Gastrocnemius medialis (tissue), 4 donors: ENCODE measurements at regions not wholly inside any gene's neighbourhood (a gene's known extent, or its start where the extent isn't known, plus 50 kb on each side); places are given as distances from the start of the nearest gene placed in this dataset.

Experiments used
- ATAC-seq, 2 donors: fragments of 150-250 bp; one replicate each; pipeline ENCODE4 v1.9.1; 2016
- DNase-seq, 2 donors: peaks; one replicate each; pipeline ENCODE4 v3.0.0-alpha.2; 2019
- H3K27ac ChIP-seq, 4 donors: fragments of 200-600 bp; sonication (generic); 1 replicate in 1 of 4; 2 replicates in 3 of 4; pipeline ENCODE4 v1.5.1; 2016 to 2018; ENCODE audit warnings: mild to moderate bottlenecking in 2 of 4, moderate library complexity in 1 of 4
- H3K27me3 ChIP-seq, 3 donors: fragments of 200-600 bp; sonication (generic) in 2 of 3; 1 replicate in 1 of 3; 2 replicates in 2 of 3; pipeline versions ENCODE4 v1.5.1 to v1.6.0; 2016 to 2019; ENCODE audit warnings: mild to moderate bottlenecking in 1 of 3, moderate library complexity in 1 of 3
- H3K36me3 ChIP-seq, 2 donors: fragments of 200-600 bp; sonication (generic) in 1 of 2; one replicate each; pipeline ENCODE4 v1.5.1; 2017 to 2018
- H3K4me1 ChIP-seq, 2 donors: fragments of 200-600 bp; sonication (generic) in 1 of 2; one replicate each; pipeline ENCODE4 v1.5.1; 2016 to 2017; ENCODE audit warnings: mild to moderate bottlenecking in 2 of 2
- H3K4me3 ChIP-seq, 4 donors: fragments of 200-600 bp; sonication (generic) in 3 of 4; 1 replicate in 1 of 4; 2 replicates in 3 of 4; pipeline ENCODE4 v1.5.1; 2016 to 2019; ENCODE audit warnings: mild to moderate bottlenecking in 2 of 4
- H3K9me3 ChIP-seq, 3 donors: fragments of 200-600 bp; sonication (generic) in 2 of 3; 1 replicate in 1 of 3; 2 replicates in 2 of 3; pipeline ENCODE4 v1.5.1; 2016 to 2019
- POLR2A ChIP-seq, 2 donors: fragments of 450-650 bp; IDR thresholded peaks; one replicate each; pipeline ENCODE4 v1.6.1; 2017; ENCODE audit warnings: antibody characterized with exemption in 2 of 2, mild to moderate bottlenecking in 2 of 2, moderate library complexity in 2 of 2
- in situ Hi-C, 4 donors: fragments of 200-750 bp; cut with MboI; loops; one replicate each; pipeline versions ENCODE4 v1.15.0 to v1.8.0; 2017; ENCODE audit warnings: low sequenced_read_pairs in 4 of 4
- intact Hi-C: fragments of 100-400 bp; cut with DNase I; formaldehyde crosslinking; loops from one replicate; pipeline ENCODE4 v1.15.1; 2023; ENCODE audit warnings: low total_unique reads
- TF ChIP-seq, protein P1 (sequence below), 5 experiments: fragments of 450-650 bp in 3 of 5; fragments of 200-600 bp in 2 of 5; sonication (generic) in 2 of 5; IDR thresholded peaks in 4 of 5; conservative IDR thresholded peaks in 1 of 5; 1 replicate in 4 of 5; 2 replicates in 1 of 5; pipeline ENCODE4 v1.5.1; 2016 to 2019; ENCODE audit warnings: antibody characterized with exemption in 5 of 5, mild to moderate bottlenecking in 3 of 5, moderate library complexity in 3 of 5

DNA sequence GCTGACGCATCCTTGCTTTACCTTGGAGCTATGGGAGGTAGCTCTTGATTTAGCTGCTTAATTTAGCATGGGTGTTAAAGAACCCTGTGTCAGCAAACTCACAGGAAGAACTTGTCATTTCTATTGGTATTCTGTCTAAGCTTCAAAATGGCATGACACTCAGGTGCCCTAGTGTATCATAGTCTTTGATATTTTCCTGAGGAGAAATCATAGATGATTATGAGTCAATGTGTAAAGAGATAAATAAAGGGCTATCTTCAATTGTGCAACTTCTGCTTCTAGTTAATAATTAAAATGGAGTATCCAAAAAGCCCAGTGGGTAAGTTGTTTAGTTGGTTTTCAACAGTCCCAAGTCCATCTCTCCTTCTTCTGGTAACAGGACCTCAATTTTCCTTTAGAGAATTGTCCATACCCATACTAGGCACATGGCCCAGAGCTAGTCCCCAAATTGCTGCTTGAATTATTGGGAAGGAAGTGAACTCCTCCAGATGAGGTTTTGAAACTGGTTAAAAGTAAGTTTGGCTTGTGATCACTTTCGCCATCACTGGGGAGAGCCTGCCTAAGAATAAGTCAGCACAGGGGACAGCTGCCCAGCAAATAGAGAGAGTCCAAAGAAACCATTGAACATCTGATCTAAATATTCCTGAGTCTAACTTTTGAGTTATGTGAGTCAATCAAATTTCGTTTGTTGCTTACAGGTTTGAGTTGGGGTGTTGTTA lies 169.0 kb upstream of the PHYHIPL start:
- no peak for TF ChIP-seq POLR2A (IDR thresholded peaks at IDR 0.05)
- TF ChIP-seq, protein P1, sequence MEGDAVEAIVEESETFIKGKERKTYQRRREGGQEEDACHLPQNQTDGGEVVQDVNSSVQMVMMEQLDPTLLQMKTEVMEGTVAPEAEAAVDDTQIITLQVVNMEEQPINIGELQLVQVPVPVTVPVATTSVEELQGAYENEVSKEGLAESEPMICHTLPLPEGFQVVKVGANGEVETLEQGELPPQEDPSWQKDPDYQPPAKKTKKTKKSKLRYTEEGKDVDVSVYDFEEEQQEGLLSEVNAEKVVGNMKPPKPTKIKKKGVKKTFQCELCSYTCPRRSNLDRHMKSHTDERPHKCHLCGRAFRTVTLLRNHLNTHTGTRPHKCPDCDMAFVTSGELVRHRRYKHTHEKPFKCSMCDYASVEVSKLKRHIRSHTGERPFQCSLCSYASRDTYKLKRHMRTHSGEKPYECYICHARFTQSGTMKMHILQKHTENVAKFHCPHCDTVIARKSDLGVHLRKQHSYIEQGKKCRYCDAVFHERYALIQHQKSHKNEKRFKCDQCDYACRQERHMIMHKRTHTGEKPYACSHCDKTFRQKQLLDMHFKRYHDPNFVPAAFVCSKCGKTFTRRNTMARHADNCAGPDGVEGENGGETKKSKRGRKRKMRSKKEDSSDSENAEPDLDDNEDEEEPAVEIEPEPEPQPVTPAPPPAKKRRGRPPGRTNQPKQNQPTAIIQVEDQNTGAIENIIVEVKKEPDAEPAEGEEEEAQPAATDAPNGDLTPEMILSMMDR (IDR thresholded peaks at IDR 0.05 in 4 of 5, conservative IDR thresholded peaks at IDR 0.05 in 1 of 5): no peak
- Histone ChIP-seq H3K27ac (no peak overlapping the region), H3K4me1 (no peaks in the 10 kb centered on the region), H3K27me3 (no peaks in the 10 kb centered on the region), H3K36me3 (no peaks in the 10 kb centered on the region), H3K4me3 (no peak overlapping the region), H3K9me3 (no peaks in the 10 kb centered on the region)
- intact Hi-C loops: no loop called here
- in situ Hi-C loops: no loop called here
- ATAC-seq: no peak
- DNase-seq: no peak

DNA sequence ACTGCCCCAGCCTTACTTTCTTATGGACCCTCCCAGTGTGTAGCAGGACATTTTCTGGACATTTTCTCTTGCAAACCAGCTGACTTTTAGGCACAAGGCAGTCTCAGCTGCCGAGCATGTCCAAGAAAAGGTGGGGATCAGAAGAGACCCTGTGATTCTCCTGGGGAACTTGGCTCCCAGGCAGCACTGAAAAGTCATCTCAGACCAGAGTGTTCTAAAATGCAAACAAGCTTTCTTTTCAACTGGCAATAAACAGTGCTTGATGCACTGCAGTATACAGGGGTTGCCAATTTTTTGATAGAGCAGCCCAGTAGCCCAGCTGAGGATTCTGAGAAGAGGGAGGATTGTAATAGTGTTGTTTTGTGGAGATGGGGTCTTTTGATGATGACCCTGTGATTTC lies 168.0 kb upstream of the PHYHIPL start:
- H3K36me3 ChIP-seq: no peaks in the 10 kb centered on the region
- ATAC-seq: no peak
- DNase-seq: no peak
- H3K27me3 ChIP-seq: no peaks in the 10 kb centered on the region
- in situ Hi-C loops: no loop called here
- no peaks in the 10 kb centered on the region for H3K9me3 ChIP-seq
- no peak overlapping the region for H3K4me3 ChIP-seq
- TF ChIP-seq, protein P1 (IDR thresholded peaks at IDR 0.05 in 4 of 5, conservative IDR thresholded peaks at IDR 0.05 in 1 of 5): no peak
- TF ChIP-seq POLR2A (IDR thresholded peaks at IDR 0.05): no peak
- intact Hi-C loops: no loop called here
- H3K27ac ChIP-seq: no peak overlapping the region
- no peaks in the 10 kb centered on the region for H3K4me1 ChIP-seq

DNA sequence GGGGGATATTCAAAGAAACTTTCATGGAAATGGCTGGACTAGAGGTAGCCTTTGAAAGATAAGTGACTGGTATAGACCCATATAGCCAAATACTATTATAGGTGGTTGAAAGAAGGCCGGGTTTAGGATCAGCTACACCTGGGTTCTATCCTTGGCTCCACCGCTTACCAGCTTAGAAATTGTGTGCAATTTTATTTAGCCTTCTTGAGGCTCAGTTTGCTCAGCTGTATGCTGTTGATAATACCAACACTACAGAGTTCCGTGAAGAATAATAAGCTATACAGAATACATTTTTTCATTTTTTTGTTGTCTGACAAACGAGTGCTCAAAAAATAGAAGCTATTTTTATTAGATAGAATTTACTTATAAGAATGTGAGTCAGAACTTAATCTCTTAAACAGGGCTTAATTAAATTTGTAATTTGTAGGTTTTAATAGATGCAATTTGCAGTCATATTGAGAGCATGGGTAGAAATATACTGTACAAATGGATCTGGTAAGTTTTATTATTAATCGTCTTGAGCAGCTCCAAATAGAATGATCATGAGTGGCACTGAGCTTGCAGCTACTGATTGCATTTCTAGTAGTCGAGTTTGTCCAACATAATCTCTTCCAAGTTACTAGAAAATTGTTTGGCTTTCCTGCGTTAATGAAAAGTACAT lies 164.3 kb upstream of the PHYHIPL start:
- no peaks in the 10 kb centered on the region for H3K36me3 ChIP-seq
- in situ Hi-C loops: no loop called here
- no peak overlapping the region for H3K4me3 ChIP-seq
- no peaks in the 10 kb centered on the region for H3K27me3 ChIP-seq
- intact Hi-C loops: no loop called here
- no peak for DNase-seq
- no peaks in the 10 kb centered on the region for H3K4me1 ChIP-seq
- no peak for ATAC-seq
- H3K9me3 ChIP-seq: no peaks in the 10 kb centered on the region
- no peak overlapping the region for H3K27ac ChIP-seq
- TF ChIP-seq POLR2A (IDR thresholded peaks at IDR 0.05): no peak
- TF ChIP-seq, protein P1 (IDR thresholded peaks at IDR 0.05 in 4 of 5, conservative IDR thresholded peaks at IDR 0.05 in 1 of 5): no peak

DNA sequence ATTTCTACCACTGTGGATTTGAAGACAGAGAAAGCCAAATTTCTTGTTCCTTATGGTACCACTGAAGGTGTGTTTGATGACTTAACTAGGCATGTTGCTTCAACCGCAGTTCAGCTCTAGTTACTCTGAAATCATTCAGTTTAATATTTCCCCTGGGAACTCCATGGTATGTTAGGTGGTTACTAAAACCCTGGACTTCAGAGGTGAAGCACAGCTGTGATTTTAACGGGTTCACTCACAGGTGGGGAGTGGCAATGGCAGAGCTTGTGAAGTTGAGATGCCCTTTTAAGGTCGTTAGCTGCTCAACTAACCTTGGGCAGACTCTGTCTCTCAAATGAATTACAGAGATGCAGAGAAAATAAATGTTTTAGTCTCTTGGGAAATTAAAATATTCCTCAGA lies 163.6 kb upstream of the PHYHIPL start:
- H3K36me3 ChIP-seq: no peaks in the 10 kb centered on the region
- no peaks in the 10 kb centered on the region for H3K9me3 ChIP-seq
- H3K4me1 ChIP-seq: no peaks in the 10 kb centered on the region
- no peak overlapping the region for H3K27ac ChIP-seq
- no peaks in the 10 kb centered on the region for H3K27me3 ChIP-seq
- intact Hi-C loops (no loop called here), in situ Hi-C loops (no loop called here)
- no peak overlapping the region for H3K4me3 ChIP-seq
- TF ChIP-seq POLR2A (IDR thresholded peaks at IDR 0.05): no peak
- TF ChIP-seq, protein P1 (IDR thresholded peaks at IDR 0.05 in 4 of 5, conservative IDR thresholded peaks at IDR 0.05 in 1 of 5): no peak
- ATAC-seq: no peak
- no peak for DNase-seq
